ENCODE measurements at regions not wholly inside any gene's neighbourhood (a gene's known extent, or its start where the extent isn't known, plus 50 kb on each side); places are given as distances from the start of the nearest gene placed in this dataset.
"Not testable (repeated sequence)": the region's sequence is repeated elsewhere in the genome, so short reads cannot be mapped to it uniquely, and the experiment has no call there.

- Histone ChIP-seq H3K9me3 (ENCODE audit: insufficient read depth, low read depth, low read length) (no peaks in the 10 kb centered on the region), H3K27me3 (ENCODE audit: insufficient read depth, low read length) (no peaks in the 10 kb centered on the region), H3K27ac (ENCODE audit: low read length) (no peak overlapping the region), H3K36me3 (ENCODE audit: insufficient read depth, low read depth, low read length) (no peaks in the 10 kb centered on the region), H3K4me3 (ENCODE audit: low read length) (no peak overlapping the region), H3K4me1 (ENCODE audit: insufficient read depth, low read length) (no peaks in the 10 kb centered on the region), H3K9ac (ENCODE audit: low read depth, low read length) (no peak overlapping the region)
Measured at GRCh38 chr7:68176974-68177373, 1180.3 kb downstream of the TYW1 start.

GRCh38 chr7:68180761-68181160 lies 1184.1 kb downstream of the TYW1 start:
- no peaks in the 10 kb centered on the region for H3K36me3 ChIP-seq (ENCODE audit: insufficient read depth, low read depth, low read length)
- no peaks in the 10 kb centered on the region for H3K4me1 ChIP-seq (ENCODE audit: insufficient read depth, low read length)
- no peaks in the 10 kb centered on the region for H3K27me3 ChIP-seq (ENCODE audit: insufficient read depth, low read length)
- H3K27ac ChIP-seq (ENCODE audit: low read length), result no peak overlapping the region
- H3K9me3 ChIP-seq (ENCODE audit: insufficient read depth, low read depth, low read length), result no peaks in the 10 kb centered on the region
- H3K9ac ChIP-seq (ENCODE audit: low read depth, low read length), result no peak overlapping the region
- no peak overlapping the region for H3K4me3 ChIP-seq (ENCODE audit: low read length)

GRCh38 chr7:68183176-68183575 lies 1186.5 kb downstream of the TYW1 start:
- no peak overlapping the region for H3K4me3 ChIP-seq (ENCODE audit: low read length)
- H3K36me3 ChIP-seq (ENCODE audit: insufficient read depth, low read depth, low read length), result no peaks in the 10 kb centered on the region
- no peaks in the 10 kb centered on the region for H3K27me3 ChIP-seq (ENCODE audit: insufficient read depth, low read length)
- no peak overlapping the region for H3K9ac ChIP-seq (ENCODE audit: low read depth, low read length)
- H3K4me1 ChIP-seq (ENCODE audit: insufficient read depth, low read length), result no peaks in the 10 kb centered on the region
- H3K27ac ChIP-seq (ENCODE audit: low read length), result no peak overlapping the region
- no peaks in the 10 kb centered on the region for H3K9me3 ChIP-seq (ENCODE audit: insufficient read depth, low read depth, low read length)

GRCh38 chr7:68185631-68186456 lies 1189.2 kb downstream of the TYW1 start:
- no peaks in the 10 kb centered on the region for H3K36me3 ChIP-seq (ENCODE audit: insufficient read depth, low read depth, low read length)
- no peak overlapping the region for H3K4me3 ChIP-seq (ENCODE audit: low read length)

GRCh38 chr7:68187532-68187931 lies 1190.9 kb downstream of the TYW1 start:
- no peak overlapping the region for H3K4me3 ChIP-seq (ENCODE audit: low read length)
- H3K36me3 ChIP-seq (ENCODE audit: insufficient read depth, low read depth, low read length), result no peaks in the 10 kb centered on the region
- no peaks in the 10 kb centered on the region for H3K9me3 ChIP-seq (ENCODE audit: insufficient read depth, low read depth, low read length)
- no peaks in the 10 kb centered on the region for H3K27me3 ChIP-seq (ENCODE audit: insufficient read depth, low read length)
- H3K4me1 ChIP-seq (ENCODE audit: insufficient read depth, low read length), result no peaks in the 10 kb centered on the region
- no peak overlapping the region for H3K27ac ChIP-seq (ENCODE audit: low read length)
- no peak overlapping the region for H3K9ac ChIP-seq (ENCODE audit: low read depth, low read length)

More at GRCh38 chr7:68185631-68186456, 1189.2 kb downstream of the TYW1 start:
- no peak overlapping the region for H3K9ac ChIP-seq (ENCODE audit: low read depth, low read length)
- H3K9me3 ChIP-seq (ENCODE audit: insufficient read depth, low read depth, low read length), result no peaks in the 10 kb centered on the region
- H3K4me1 ChIP-seq (ENCODE audit: insufficient read depth, low read length), result no peaks in the 10 kb centered on the region
- H3K27me3 ChIP-seq (ENCODE audit: insufficient read depth, low read length), result no peaks in the 10 kb centered on the region
- no peak overlapping the region for H3K27ac ChIP-seq (ENCODE audit: low read length)

GRCh38 chr7:68192941-68193340 lies 1196.3 kb downstream of the TYW1 start:
- Histone ChIP-seq H3K4me1 (ENCODE audit: insufficient read depth, low read length) (peaks cover 3% of the 10 kb centered on the region; the same call in 1 of the 2 replicates), H3K9ac (ENCODE audit: low read depth, low read length) (no peak overlapping the region), H3K9me3 (ENCODE audit: insufficient read depth, low read depth, low read length) (no peaks in the 10 kb centered on the region), H3K27me3 (ENCODE audit: insufficient read depth, low read length) (no peaks in the 10 kb centered on the region), H3K36me3 (ENCODE audit: insufficient read depth, low read depth, low read length) (no peaks in the 10 kb centered on the region), H3K4me3 (ENCODE audit: low read length) (no peak overlapping the region), H3K27ac (ENCODE audit: low read length) (no peak overlapping the region)

GRCh38 chr7:68195642-68196041 lies 1199.0 kb downstream of the TYW1 start:
- not testable (repeated sequence) for H3K4me1 ChIP-seq (ENCODE audit: insufficient read depth, low read length); H3K9me3 ChIP-seq (ENCODE audit: insufficient read depth, low read depth, low read length); H3K36me3 ChIP-seq (ENCODE audit: insufficient read depth, low read depth, low read length); H3K27ac ChIP-seq (ENCODE audit: low read length); H3K9ac ChIP-seq (ENCODE audit: low read depth, low read length); H3K27me3 ChIP-seq (ENCODE audit: insufficient read depth, low read length); H3K4me3 ChIP-seq (ENCODE audit: low read length)

GRCh38 chr7:68200051-68200670 lies 1203.5 kb downstream of the TYW1 start:
- H3K27ac ChIP-seq (ENCODE audit: low read length), result no peak overlapping the region
- H3K4me3 ChIP-seq (ENCODE audit: low read length), result no peak overlapping the region
- H3K9ac ChIP-seq (ENCODE audit: low read depth, low read length), result no peak overlapping the region
- no peaks in the 10 kb centered on the region for H3K9me3 ChIP-seq (ENCODE audit: insufficient read depth, low read depth, low read length)
- no peaks in the 10 kb centered on the region for H3K36me3 ChIP-seq (ENCODE audit: insufficient read depth, low read depth, low read length)
- no peaks in the 10 kb centered on the region for H3K27me3 ChIP-seq (ENCODE audit: insufficient read depth, low read length)
- H3K4me1 ChIP-seq (ENCODE audit: insufficient read depth, low read length), result peaks cover 5% of the 10 kb centered on the region; the same call in 1 of the 2 replicates

- Histone ChIP-seq H3K36me3 (ENCODE audit: insufficient read depth, low read depth, low read length) (no peaks in the 10 kb centered on the region), H3K27me3 (ENCODE audit: insufficient read depth, low read length) (no peaks in the 10 kb centered on the region; the same call in 1 of the 2 replicates), H3K9ac (ENCODE audit: low read depth, low read length) (no peak overlapping the region), H3K9me3 (ENCODE audit: insufficient read depth, low read depth, low read length) (no peaks in the 10 kb centered on the region), H3K4me1 (ENCODE audit: insufficient read depth, low read length) (peaks cover 5% of the 10 kb centered on the region; the same call in 1 of the 2 replicates), H3K4me3 (ENCODE audit: low read length) (no peak overlapping the region), H3K27ac (ENCODE audit: low read length) (no peak overlapping the region)
Measured at GRCh38 chr7:68203251-68203650, 1206.6 kb downstream of the TYW1 start.

- Histone ChIP-seq H3K36me3 (ENCODE audit: insufficient read depth, low read depth, low read length) (no peaks in the 10 kb centered on the region), H3K4me3 (ENCODE audit: low read length) (no peak overlapping the region), H3K9me3 (ENCODE audit: insufficient read depth, low read depth, low read length) (no peaks in the 10 kb centered on the region), H3K27me3 (ENCODE audit: insufficient read depth, low read length) (no peaks in the 10 kb centered on the region; the same call in 1 of the 2 replicates), H3K9ac (ENCODE audit: low read depth, low read length) (no peak overlapping the region), H3K27ac (ENCODE audit: low read length) (no peak overlapping the region), H3K4me1 (ENCODE audit: insufficient read depth, low read length) (peaks cover 7% of the 10 kb centered on the region; the same call in 1 of the 2 replicates)
Measured at GRCh38 chr7:68205826-68206225, 1209.2 kb downstream of the TYW1 start.

GRCh38 chr7:68206946-68207485 lies 1210.4 kb downstream of the TYW1 start:
- no peak overlapping the region for H3K4me3 ChIP-seq (ENCODE audit: low read length)
- no peaks in the 10 kb centered on the region for H3K36me3 ChIP-seq (ENCODE audit: insufficient read depth, low read depth, low read length)
- H3K27ac ChIP-seq (ENCODE audit: low read length), result no peak overlapping the region
- no peaks in the 10 kb centered on the region for H3K9me3 ChIP-seq (ENCODE audit: insufficient read depth, low read depth, low read length)
- no peak overlapping the region for H3K9ac ChIP-seq (ENCODE audit: low read depth, low read length)
- H3K27me3 ChIP-seq (ENCODE audit: insufficient read depth, low read length), result no peaks in the 10 kb centered on the region; the same call in 1 of the 2 replicates
- peaks cover 7% of the 10 kb centered on the region; the same call in 1 of the 2 replicates for H3K4me1 ChIP-seq (ENCODE audit: insufficient read depth, low read length)

GRCh38 chr7:68207676-68208075 lies 1211.0 kb downstream of the TYW1 start:
- Histone ChIP-seq H3K4me3 (ENCODE audit: low read length) (no peak overlapping the region), H3K36me3 (ENCODE audit: insufficient read depth, low read depth, low read length) (no peaks in the 10 kb centered on the region), H3K4me1 (ENCODE audit: insufficient read depth, low read length) (peaks cover 7% of the 10 kb centered on the region; the same call in 1 of the 2 replicates), H3K9ac (ENCODE audit: low read depth, low read length) (no peak overlapping the region), H3K9me3 (ENCODE audit: insufficient read depth, low read depth, low read length) (no peaks in the 10 kb centered on the region), H3K27ac (ENCODE audit: low read length) (no peak overlapping the region), H3K27me3 (ENCODE audit: insufficient read depth, low read length) (no peaks in the 10 kb centered on the region; the same call in 1 of the 2 replicates)

All from iPS-20b (cell line).